ENCODE measurements at regions not wholly inside any gene's neighbourhood (a gene's known extent, or its start where the extent isn't known, plus 50 kb on each side); places are given as distances from the start of the nearest gene placed in this dataset.
"Not testable (repeated sequence)": the region's sequence is repeated elsewhere in the genome, so short reads cannot be mapped to it uniquely, and the experiment has no call there.

GRCh38 chr11:23751280-23751679 lies 745.6 kb upstream of the LUZP2 start:
- no peak for DNase-seq (ENCODE audit: low read depth in 3 of 3)

GRCh38 chr11:23755076-23755475 lies 741.8 kb upstream of the LUZP2 start:
- no peak for DNase-seq (ENCODE audit: low read depth in 3 of 3)

DNA sequence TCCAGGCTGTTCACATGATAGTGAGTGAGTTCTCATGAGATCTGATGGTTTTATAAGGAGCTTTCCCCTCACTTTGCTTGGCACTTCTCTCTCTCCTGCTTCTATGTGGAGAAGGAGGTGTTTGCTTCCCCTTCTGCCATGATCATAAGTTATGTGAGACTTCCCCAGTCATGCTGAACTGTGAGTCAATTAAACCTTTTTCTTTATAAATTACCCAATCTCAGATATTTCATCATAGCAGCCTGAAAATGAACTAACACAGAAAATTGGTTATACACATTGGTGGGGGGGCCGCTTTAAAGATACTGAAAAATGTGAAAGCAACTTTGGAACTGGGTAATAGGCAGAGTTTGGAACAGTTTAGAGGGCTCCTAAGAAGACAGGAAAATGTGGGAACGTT lies 741.1 kb upstream of the LUZP2 start:
- DNase-seq (ENCODE audit: low read depth in 3 of 3), result no peak

- DNase-seq (ENCODE audit: low read depth in 3 of 3), result no peak
Measured at GRCh38 chr11:23759489-23759888, 737.4 kb upstream of the LUZP2 start.

DNA sequence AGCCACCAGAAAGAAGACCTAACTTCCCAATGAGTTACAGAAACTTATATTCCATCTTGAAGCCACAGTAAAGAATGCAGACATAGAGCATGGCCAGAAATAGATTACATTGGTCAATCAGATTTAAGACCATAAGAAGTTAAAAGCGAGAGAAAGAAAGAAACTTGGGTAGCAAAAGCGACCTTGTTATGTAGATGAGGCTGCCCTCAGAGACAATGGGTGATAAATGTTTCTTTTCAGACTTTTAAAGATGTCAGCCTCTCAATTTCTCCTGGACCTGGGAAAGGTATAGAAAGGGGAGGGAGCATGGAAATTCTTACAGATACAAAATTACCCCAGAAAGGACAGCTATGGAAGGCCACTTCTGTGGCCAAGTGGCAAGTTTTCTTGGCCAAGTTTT lies 732.6 kb upstream of the LUZP2 start:
- no peak for DNase-seq (ENCODE audit: low read depth in 3 of 3)

- no peak for DNase-seq (ENCODE audit: low read depth in 3 of 3)
Measured at GRCh38 chr11:23765682-23766252, 731.1 kb upstream of the LUZP2 start.

DNA sequence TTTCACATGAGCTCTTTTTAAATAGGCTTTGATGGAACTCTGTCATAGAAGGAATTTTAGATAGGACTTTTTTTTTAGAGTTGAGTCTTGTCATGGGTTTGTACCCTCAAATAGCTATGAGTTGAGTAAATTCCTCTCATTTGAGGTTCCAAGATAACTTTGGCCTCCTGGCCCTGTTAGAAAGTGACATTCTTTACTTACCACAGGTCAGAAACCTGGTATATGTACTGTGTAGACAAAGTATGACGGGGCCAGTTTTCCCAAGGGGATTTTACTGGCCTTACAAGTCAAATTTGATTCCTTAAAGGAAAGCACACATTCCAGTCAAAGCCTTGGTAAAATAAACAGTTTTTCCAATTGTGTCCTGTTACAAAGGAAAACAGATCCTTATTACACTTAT lies 729.3 kb upstream of the LUZP2 start:
- DNase-seq (ENCODE audit: low read depth in 3 of 3), result no peak

GRCh38 chr11:23769214-23769613 lies 727.6 kb upstream of the LUZP2 start:
- DNase-seq (ENCODE audit: low read depth in 3 of 3), result no peak

DNA sequence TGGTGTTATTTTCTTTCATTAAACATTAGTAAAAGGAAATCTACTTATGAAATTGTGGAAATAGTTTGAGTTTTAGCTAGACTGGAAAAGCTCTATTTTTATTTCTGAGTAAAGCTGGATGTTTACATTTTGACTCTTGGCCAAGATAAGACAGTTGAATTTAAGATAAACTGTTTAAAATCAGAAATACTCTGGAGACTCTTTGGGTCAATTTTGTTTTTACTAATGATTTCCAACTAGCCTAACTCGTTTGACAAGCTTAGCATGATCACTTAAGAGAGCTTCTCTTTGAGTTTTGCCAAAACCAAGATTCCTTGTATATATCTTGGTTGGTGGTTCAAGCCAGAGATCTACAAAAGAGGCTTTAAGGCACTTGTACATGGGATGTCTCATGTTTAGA lies 724.8 kb upstream of the LUZP2 start:
- no peak for DNase-seq (ENCODE audit: low read depth in 3 of 3)

GRCh38 chr11:23778971-23779370 lies 717.9 kb upstream of the LUZP2 start:
- DNase-seq (ENCODE audit: low read depth in 3 of 3), result no peak

DNA sequence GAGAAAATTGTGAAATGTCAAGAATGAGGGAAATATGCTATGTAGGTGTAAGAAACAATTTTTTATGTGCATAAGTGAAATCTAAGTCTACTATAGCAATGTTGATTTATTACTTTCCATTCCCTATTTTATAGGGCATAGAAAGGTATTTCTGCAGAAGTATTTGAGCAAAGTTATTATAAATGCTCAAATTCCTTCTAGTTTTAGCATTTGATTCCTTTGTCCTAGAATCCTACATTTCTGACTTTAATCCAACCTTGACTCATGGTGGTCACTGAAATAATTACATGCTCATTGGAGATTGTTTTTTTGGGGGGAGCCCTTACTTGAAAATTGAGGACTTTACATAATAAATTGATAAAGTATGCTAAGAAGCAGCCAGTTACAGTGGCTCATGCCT lies 716.6 kb upstream of the LUZP2 start:
- no peak for DNase-seq (ENCODE audit: low read depth in 3 of 3)

GRCh38 chr11:23781803-23782560 lies 714.9 kb upstream of the LUZP2 start:
- DNase-seq (ENCODE audit: low read depth in 3 of 3), result no peak

GRCh38 chr11:23786974-23787373 lies 709.9 kb upstream of the LUZP2 start:
- DNase-seq (ENCODE audit: low read depth in 3 of 3), result not testable (repeated sequence)

GRCh38 chr11:23789200-23789853 lies 707.5 kb upstream of the LUZP2 start:
- DNase-seq (ENCODE audit: low read depth in 3 of 3), result no peak

GRCh38 chr11:23789938-23790371 lies 706.9 kb upstream of the LUZP2 start:
- no peak for DNase-seq (ENCODE audit: low read depth in 3 of 3)

DNA sequence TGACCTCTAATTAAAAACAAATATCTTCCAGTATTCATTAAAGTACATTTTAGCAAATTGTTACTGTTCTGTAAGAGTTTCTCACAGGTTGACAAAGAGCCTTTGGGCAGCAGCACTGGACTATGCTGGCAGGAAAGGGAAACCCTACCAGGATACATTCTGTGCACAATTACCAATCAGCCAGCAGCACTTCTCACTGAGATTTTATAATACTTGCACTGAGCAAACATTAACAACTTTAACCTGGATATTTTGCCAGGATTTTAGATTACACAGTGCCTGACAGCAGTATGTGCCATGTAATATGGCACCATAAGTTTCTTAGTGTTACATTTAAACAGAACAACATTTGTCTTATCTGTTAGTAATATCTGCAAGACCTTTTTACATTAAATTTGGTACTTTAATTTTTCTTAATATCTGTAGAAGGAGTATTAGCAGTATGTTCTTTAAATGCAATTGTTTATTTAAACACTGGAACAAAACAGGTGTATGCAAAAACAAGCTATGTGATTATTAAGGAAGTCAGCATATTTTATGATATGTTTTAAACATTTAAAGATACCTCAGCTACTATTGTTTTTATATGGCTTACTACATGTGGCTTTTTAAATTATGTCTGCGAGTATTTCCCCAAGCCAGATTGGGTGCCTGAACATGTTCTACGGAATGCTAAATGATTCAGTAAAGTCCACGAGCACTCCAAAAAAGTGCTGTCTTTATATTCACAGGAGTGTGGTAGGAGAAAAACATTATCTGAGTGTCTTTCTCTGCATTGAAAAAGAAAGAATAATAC lies 699.0 kb upstream of the LUZP2 start:
- no peak for DNase-seq (ENCODE audit: low read depth in 3 of 3)

- not testable (repeated sequence) for DNase-seq (ENCODE audit: low read depth in 3 of 3)
Measured at GRCh38 chr11:23834306-23834705, 662.5 kb upstream of the LUZP2 start.

DNA sequence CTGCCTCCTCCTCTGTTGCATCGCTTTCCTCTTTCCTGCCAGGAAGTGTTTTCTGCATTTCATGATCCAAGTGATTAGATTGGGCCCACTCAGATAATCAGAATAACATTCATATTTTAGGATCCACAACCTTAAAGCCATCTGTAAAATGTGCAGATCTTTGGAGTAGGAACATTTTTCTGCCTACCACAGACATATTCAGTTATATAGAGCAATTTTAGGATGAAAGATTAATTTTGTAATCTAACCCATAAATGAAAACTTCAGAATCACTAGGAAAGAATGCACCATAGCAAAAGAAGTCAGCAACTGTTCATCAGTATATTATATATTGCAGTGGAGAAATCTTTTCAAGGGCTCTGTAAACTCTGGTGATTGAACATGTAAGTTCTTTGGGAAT lies 659.9 kb upstream of the LUZP2 start:
- no peak for DNase-seq (ENCODE audit: low read depth in 3 of 3)

DNA sequence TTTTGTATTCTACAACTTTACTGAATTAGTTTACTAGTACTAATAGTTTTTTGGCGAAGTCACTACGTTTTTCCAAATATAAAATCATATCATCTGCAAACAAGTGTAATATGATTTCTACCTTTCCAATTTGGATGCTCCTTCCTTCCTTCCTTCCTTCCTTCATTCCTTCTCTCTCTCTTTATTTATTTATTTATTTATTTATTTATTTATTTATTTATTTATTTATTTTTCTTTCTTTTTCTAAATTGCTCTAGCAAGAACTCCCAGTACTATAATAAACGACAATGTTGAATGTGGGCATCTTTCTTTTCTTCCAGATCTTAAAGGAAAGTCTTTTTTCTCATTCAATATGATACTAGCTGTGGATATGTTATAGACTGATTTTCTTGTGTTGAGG lies 656.0 kb upstream of the LUZP2 start:
- no peak for DNase-seq (ENCODE audit: low read depth in 3 of 3)

DNA sequence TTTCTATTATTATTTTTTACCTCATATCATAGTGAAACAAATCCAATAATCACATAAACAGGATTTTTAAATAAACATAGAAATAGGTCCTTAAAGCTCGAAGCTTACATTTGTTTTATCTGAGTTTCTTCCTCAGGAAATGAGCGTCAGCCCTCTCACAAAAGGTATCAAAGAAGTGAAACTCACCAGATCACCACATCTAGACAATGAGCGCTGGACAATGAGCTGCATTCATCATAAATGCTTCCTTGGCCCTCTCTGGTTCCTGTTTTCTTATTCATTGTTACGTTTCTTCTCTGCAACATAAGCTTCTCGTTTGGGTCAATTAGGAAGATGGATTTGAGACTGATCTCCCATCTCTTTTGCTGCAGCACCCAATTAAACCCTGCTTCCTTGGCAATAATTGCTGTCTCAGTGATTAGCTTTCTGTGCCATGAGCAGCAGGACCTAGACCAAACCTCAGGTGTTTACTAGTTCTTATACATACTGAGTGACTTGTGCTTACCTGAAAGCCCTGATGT lies 649.9 kb upstream of the LUZP2 start:
- DNase-seq (ENCODE audit: low read depth in 3 of 3), result no peak

GRCh38 chr11:23851216-23851615 lies 645.6 kb upstream of the LUZP2 start:
- DNase-seq (ENCODE audit: low read depth in 3 of 3), result no peak

DNA sequence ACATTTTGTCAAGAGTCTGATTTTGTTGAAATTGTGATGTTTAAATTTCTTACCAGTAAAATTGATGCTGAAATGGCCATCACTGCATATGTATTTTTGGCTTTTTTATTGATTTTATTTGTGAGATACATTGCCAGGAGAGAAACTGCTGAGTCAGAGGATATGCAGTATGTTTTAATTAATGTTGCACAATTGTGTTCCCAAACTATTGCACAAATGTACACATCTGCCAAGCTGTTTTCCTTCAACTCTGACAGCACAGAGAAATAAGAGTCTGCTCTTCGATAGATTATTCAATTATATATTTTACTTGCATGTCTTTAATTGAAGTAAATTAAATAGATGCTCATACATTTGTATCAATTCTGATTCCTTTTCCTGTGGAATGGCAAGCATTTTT lies 640.2 kb upstream of the LUZP2 start:
- DNase-seq (ENCODE audit: low read depth in 3 of 3), result no peak
